ENCODE measurements at regions not wholly inside any gene's neighbourhood (a gene's known extent, or its start where the extent isn't known, plus 50 kb on each side); places are given as distances from the start of the nearest gene placed in this dataset.
A peak's percentile ranks its signal among the peaks of the same experiment; 100 is the strongest.

DNA sequence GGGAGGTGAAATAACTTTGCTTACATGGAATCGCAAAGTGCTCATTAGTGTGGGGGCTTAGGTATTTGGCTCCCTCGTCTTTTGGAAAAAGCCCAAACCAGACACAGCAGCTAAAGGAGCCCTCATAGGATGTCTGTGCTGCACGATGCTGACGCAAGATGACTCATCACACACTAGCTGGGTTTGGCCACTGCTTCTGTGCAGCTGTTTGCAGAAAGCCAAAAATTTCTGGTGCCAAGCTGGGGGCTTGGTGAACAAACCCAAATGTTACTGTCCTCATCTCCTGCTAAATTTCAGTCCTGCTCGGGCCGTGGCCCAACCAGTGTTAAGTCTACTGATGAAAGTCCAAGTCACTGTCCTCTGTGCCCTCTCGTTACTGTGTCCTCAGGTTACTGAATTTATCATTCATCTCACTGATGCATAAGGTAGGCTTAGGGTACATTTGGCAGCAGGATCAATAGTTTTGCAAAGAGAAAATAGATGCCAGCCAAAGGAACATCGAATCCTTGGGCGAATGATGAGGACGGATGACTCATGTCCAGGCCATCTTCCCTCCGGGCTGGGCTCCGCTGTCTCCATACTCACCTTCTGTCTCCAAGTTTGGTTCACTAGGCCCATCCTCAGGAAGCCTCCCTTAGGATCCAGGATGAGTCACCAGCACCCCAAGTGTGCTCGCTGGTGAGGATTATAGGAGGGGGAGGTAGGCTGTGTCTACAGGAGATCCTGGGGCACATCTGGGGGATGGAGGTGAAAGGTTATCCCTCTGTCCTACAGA, 177.7 kb downstream of the ADSS2 start:
- no peak overlapping the region for H3K27ac ChIP-seq

DNA sequence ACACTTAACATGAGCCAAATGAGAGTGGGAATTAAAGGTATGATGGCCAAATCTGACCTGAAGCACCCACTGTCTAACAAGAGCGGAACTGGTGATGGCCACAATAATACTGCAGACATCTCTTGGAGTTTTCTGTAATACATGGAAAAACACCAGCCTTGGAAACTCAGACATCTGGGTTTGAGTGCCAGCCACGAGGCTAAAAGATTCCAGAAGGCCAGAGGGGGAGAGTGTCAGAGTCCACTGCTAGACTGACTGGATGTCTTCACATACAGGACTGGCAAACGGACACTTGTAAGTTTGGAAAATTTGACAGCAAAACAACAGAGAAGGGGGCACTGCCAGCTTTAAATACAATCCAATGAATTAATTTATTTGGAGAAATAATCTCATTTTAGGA, 175.1 kb downstream of the ADSS2 start:
- no peak overlapping the region for H3K27ac ChIP-seq
- TF ChIP-seq, protein P1, sequence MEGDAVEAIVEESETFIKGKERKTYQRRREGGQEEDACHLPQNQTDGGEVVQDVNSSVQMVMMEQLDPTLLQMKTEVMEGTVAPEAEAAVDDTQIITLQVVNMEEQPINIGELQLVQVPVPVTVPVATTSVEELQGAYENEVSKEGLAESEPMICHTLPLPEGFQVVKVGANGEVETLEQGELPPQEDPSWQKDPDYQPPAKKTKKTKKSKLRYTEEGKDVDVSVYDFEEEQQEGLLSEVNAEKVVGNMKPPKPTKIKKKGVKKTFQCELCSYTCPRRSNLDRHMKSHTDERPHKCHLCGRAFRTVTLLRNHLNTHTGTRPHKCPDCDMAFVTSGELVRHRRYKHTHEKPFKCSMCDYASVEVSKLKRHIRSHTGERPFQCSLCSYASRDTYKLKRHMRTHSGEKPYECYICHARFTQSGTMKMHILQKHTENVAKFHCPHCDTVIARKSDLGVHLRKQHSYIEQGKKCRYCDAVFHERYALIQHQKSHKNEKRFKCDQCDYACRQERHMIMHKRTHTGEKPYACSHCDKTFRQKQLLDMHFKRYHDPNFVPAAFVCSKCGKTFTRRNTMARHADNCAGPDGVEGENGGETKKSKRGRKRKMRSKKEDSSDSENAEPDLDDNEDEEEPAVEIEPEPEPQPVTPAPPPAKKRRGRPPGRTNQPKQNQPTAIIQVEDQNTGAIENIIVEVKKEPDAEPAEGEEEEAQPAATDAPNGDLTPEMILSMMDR (conservative IDR thresholded peaks at IDR 0.05), result no peak

More for the DNA sequence above, 177.7 kb downstream of the ADSS2 start:
- TF ChIP-seq, protein P1 (conservative IDR thresholded peaks at IDR 0.05), result no peak

DNA sequence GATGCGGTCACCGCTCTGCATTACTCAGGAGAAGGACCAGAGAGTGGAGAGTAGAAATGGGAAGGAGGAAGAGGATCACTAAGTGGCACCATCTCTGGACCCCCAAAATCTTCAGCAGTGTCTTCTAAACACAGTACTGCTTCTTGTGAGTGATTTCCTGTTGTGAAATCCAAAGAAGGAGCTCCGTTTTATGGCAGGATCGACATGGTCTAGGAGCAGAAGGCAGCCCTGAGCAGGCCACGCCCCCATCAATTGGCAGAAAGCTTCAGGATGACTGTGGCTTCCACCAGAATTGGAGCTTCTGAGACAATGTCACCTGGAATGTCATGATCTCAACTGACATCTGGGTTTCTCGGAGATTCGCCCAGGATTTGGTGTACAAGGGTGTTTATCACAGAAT, 171.5 kb downstream of the ADSS2 start:
- peak overlapping the region; percentile 51 for H3K27ac ChIP-seq
- TF ChIP-seq, protein P1 (conservative IDR thresholded peaks at IDR 0.05), result no peak

DNA sequence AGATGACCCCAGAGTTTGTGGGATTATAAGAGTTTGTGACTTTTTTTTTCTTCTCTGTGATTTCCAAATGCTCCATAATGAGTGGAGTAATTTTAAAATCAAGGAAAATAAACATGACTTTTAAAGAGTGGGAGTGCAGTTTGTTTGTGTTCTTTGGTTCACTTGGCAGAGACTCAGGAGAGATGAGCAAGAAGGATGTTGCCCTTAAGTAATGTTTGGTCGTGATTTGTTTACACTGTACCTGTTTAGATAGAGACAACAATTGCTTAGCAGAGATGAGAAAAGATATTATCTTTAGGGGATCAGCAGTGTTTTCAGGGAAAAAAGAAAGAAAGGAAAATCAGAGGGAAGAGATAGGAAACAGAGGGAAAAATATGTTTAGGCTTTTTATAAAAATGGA, 170.8 kb downstream of the ADSS2 start:
- H3K27ac ChIP-seq, result peak overlapping the region; percentile 51
- TF ChIP-seq, protein P1 (conservative IDR thresholded peaks at IDR 0.05), result no peak

DNA sequence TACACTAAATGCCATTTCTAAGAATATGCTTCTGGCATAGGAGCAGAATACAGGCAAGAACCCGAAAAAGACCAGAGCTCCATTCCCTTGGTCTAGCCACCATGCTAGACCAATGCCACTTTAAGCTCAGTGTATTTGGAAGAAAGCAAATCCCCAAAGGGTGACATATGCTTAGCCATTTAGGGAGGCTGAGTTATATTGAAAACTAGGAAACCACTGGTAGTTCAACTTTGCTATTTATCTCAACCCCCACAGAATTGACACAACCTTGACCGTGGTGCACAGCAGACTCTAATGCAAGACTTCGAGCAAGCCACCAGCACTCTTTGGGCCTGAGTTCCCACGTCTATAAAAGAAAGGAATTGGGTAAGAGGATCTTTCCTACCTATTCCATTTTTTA, 167.9 kb downstream of the ADSS2 start:
- no peak overlapping the region for H3K27ac ChIP-seq
- TF ChIP-seq, protein P1 (conservative IDR thresholded peaks at IDR 0.05), result no peak

DNA sequence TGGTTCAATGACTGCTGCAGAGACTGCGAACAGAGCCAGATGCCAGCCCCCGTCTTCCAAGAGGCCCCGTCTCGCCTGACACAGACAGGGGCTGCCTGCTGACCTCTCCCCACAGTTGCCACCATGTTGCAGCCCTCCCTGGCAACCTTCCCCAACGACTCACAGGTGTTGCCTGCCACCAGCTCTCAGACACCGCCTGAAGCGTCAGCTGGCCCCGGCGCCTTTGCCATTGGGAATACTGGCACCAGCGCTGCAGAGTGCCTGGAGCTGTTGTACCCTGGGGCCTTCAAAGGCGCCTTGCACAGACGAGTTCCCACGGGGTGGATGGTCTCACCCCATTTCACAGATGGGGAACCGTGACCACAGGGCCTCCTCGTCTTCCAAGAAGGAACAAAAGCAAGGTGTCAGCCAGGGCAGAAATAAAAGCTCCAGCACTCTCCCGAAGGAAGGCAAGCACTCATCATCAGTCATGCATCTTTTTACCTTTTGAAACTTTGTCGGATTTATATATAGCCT, 167.0 kb downstream of the ADSS2 start:
- H3K27ac ChIP-seq, result no peak overlapping the region
- TF ChIP-seq, protein P1 (conservative IDR thresholded peaks at IDR 0.05), result no peak

DNA sequence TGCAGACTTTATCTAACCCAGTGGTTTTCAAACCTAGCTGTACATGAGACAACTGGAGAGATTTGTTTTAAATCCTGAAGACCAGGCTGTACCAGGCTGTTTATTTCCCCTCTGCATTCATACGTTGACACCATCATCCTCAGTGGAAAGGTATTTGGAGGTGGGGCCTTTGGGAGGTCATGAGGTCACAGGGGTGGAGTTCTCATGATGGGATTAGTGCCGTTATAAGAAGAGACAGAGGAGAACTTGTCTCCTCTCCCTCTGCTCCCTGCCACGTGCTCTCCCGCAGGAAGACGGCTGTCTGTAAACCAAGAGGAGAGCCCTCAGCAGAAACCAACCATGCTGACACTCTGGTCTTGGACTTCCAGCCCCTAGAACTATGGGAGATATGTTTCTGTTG, 165.4 kb downstream of the ADSS2 start:
- TF ChIP-seq, protein P1 (conservative IDR thresholded peaks at IDR 0.05), result no peak
- H3K27ac ChIP-seq, result no peak overlapping the region
